Natural killer cell (primary cell): ENCODE measurements at regions not wholly inside any gene's neighbourhood (a gene's known extent, or its start where the extent isn't known, plus 50 kb on each side); places are given as distances from the start of the nearest gene placed in this dataset.

Experiments
- ATAC-seq, 3 donors: fragments of 150-1000 bp in 2 of 3; fragments of 200-7000 bp in 1 of 3; cut with Tn5 transposase; 1 replicate in 1 of 3; 2 replicates in 2 of 3; pipeline ENCODE4 v1.10.0; 2021; ENCODE audit warnings: mild to moderate bottlenecking in 2 of 3, moderate library complexity in 2 of 3
- DNase-seq, 2 donors: peaks; one replicate each; pipeline versions ENCODE4 v3.0.0 to v3.0.0-alpha.2; 2013 to 2021; ENCODE audit warnings: mixed read lengths in 1 of 2
- H3K27ac ChIP-seq: one replicate; pipeline ENCODE4 v1.5.1; 2013; ENCODE audit warnings: mild to moderate bottlenecking, low read length
- H3K27me3 ChIP-seq: one replicate; pipeline ENCODE4 v1.6.1; 2013; ENCODE audit warnings: low read length; ENCODE audit not compliant: control insufficient read depth, insufficient read depth
- H3K36me3 ChIP-seq: one replicate; pipeline ENCODE4 v1.6.1; 2013; ENCODE audit warnings: low read length; ENCODE audit not compliant: control insufficient read depth, insufficient read depth
- H3K4me1 ChIP-seq: one replicate; pipeline ENCODE4 v1.6.1; 2013; ENCODE audit warnings: low read length; ENCODE audit not compliant: control insufficient read depth, insufficient read depth
- H3K4me3 ChIP-seq: one replicate; pipeline ENCODE4 v1.5.1; 2013; ENCODE audit warnings: low read length
- H3K9me3 ChIP-seq: one replicate; pipeline ENCODE4 v1.6.1; 2013; ENCODE audit warnings: low read length; ENCODE audit not compliant: control insufficient read depth, insufficient read depth
- H3K27ac Mint-ChIP-seq, 2 donors: one replicate each; pipeline ENCODE4 v1.8.0; 2022; ENCODE audit warnings: mild to moderate bottlenecking in 2 of 2, mixed read lengths in 2 of 2, moderate library complexity in 1 of 2
- H3K27me3 Mint-ChIP-seq, 2 donors: one replicate each; pipeline ENCODE4 v1.8.0; 2022; ENCODE audit warnings: low read depth in 2 of 2, mixed read lengths in 2 of 2
- H3K36me3 Mint-ChIP-seq: one replicate; pipeline ENCODE4 v1.8.0; 2022; ENCODE audit warnings: mixed read lengths
- H3K4me1 Mint-ChIP-seq, 2 donors: one replicate each; pipeline ENCODE4 v1.8.0; 2022; ENCODE audit warnings: mixed read lengths in 2 of 2
- H3K4me3 Mint-ChIP-seq: one replicate; pipeline ENCODE4 v1.8.0; 2022; ENCODE audit warnings: mild to moderate bottlenecking, moderate library complexity, mixed read lengths
- H3K9me3 Mint-ChIP-seq, 2 donors: one replicate each; pipeline ENCODE4 v1.8.0; 2022; ENCODE audit warnings: mixed read lengths in 2 of 2
- CTCF ChIP-seq: fragments of 200-600 bp; IDR thresholded peaks from one replicate; pipeline ENCODE4 v1.8.0; 2022; ENCODE audit warnings: antibody characterized with exemption
- WGBS: methylation state at CpG from one replicate; pipeline ENCODE4 v1.1.7; 2013; ENCODE audit warnings: missing lambda C conversion rate; ENCODE audit not compliant: insufficient coverage; 5-methylcytosine and 5-hydroxymethylcytosine counted together
- intact Hi-C: fragments of 100-400 bp; cut with micrococcal nuclease; formaldehyde crosslinking; loops from one replicate; pipeline ENCODE4 v1.14.2; 2022

- ATAC-seq (no peak), DNase-seq (no peak)
- no peak overlapping the region for H3K4me3 ChIP-seq
- Mint-ChIP-seq H3K36me3 (no peaks in the 10 kb centered on the region), H3K9me3 (peaks cover 0 to 2% of the 10 kb centered on the region in 2 donors), H3K4me3 (no peak overlapping the region), H3K27ac (no peak overlapping the region), H3K27me3 (peaks cover 16 to 31% of the 10 kb centered on the region in 2 donors), H3K4me1 (peaks cover 11 to 18% of the 10 kb centered on the region in 2 donors)
- TF ChIP-seq CTCF, result no peak
- H3K9me3 ChIP-seq, result no peaks in the 10 kb centered on the region
- 61% methylated on average over 10 of the region's 10 CpGs for WGBS
- H3K36me3 ChIP-seq, result no peaks in the 10 kb centered on the region
- H3K27me3 ChIP-seq, result no peaks in the 10 kb centered on the region
- peaks cover 2% of the 10 kb centered on the region for H3K4me1 ChIP-seq
- no peak overlapping the region for H3K27ac ChIP-seq
- intact Hi-C loops, result no loop called here
These were observed 127.6 kb upstream of the LMO4 start for GRCh38 chr1:87200875-87201638.

GRCh38 chr1:87201768-87202167 lies 126.9 kb upstream of the LMO4 start:
- H3K27ac Mint-ChIP-seq, result no peak overlapping the region
- H3K4me3 Mint-ChIP-seq, result no peak overlapping the region
- peaks cover 11 to 18% of the 10 kb centered on the region in 2 donors for H3K4me1 Mint-ChIP-seq
- no peak overlapping the region for H3K4me3 ChIP-seq
- H3K4me1 ChIP-seq, result peaks cover 2% of the 10 kb centered on the region
- no peaks in the 10 kb centered on the region for H3K27me3 ChIP-seq
- TF ChIP-seq CTCF, result no peak
- H3K36me3 ChIP-seq, result no peaks in the 10 kb centered on the region
- DNase-seq (no peak), ATAC-seq (no peak)
- peaks cover 16 to 31% of the 10 kb centered on the region in 2 donors for H3K27me3 Mint-ChIP-seq
- 93% methylated on average over 9 of the region's 9 CpGs for WGBS
- no peaks in the 10 kb centered on the region for H3K36me3 Mint-ChIP-seq
- intact Hi-C loops, result no loop called here
- H3K27ac ChIP-seq, result no peak overlapping the region
- H3K9me3 Mint-ChIP-seq, result peaks cover 0 to 2% of the 10 kb centered on the region in 2 donors
- H3K9me3 ChIP-seq, result no peaks in the 10 kb centered on the region

DNA sequence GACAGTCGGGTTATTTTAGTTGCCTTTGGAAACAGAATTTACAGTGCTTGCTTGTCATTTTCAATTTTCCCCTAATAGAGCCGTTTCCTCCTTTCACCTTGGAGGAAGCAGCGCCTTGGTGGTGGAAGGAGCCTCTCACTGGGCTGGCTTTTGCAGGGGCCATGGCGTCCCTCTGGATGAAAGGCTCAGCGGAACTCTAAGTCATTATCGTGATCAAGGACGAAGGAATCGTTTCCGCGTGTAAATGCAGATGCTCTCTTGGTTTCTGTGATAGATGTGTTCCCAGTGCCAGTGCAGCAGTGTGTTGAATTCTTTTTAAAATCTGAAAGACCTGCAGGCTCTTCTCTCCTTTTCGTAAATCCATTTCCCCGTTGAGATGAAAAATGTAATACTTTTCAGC lies 126.2 kb upstream of the LMO4 start:
- peaks cover 17 to 18% of the 10 kb centered on the region in 2 donors for H3K4me1 Mint-ChIP-seq
- intact Hi-C loops, result no loop called here
- no peak for DNase-seq
- H3K36me3 Mint-ChIP-seq, result no peaks in the 10 kb centered on the region
- no peak for TF ChIP-seq CTCF
- Histone ChIP-seq H3K4me3 (no peak overlapping the region), H3K27me3 (no peaks in the 10 kb centered on the region), H3K4me1 (peaks cover 2% of the 10 kb centered on the region), H3K27ac (no peak overlapping the region), H3K36me3 (no peaks in the 10 kb centered on the region), H3K9me3 (no peaks in the 10 kb centered on the region)
- 74% methylated on average over 10 of the region's 12 CpGs for WGBS
- H3K9me3 Mint-ChIP-seq, result no peaks in the 10 kb centered on the region
- ATAC-seq, result no peak
- H3K27ac Mint-ChIP-seq, result peak overlapping the region in 1 of 2 donors; percentile 4
- peaks cover 16 to 31% of the 10 kb centered on the region in 2 donors for H3K27me3 Mint-ChIP-seq
- H3K4me3 Mint-ChIP-seq, result peak overlapping the region; percentile 38
